HepG2 (cell line): ENCODE measurements at regions not wholly inside any gene's neighbourhood (a gene's known extent, or its start where the extent isn't known, plus 50 kb on each side); places are given as distances from the start of the nearest gene placed in this dataset.

Experiments used
- ATAC-seq: fragments of 200-7000 bp; cut with Tn5 transposase; 3 replicates; pipeline ENCODE4 v1.9.1; 2020; ENCODE audit warnings: mild to moderate bottlenecking, moderate library complexity
- BruUV-seq: library from RNA; stranded (reverse); fragments of 400-500 nt; replicated peaks from 2 replicates; lab custom pipeline; 2021; lab: Mats Ljungman, UMichigan
- CTCF ChIA-PET: fragments of 300-600 bp; formaldehyde crosslinking; extraction: SDS; loops from one replicate; lab custom pipeline; 2021; ENCODE audit warnings: low total read pairs, inconsistent platforms, low intra/inter-chr PET ratio; lab: Yijun Ruan, JAX
- POLR2A ChIA-PET: fragments of 350-600 bp; sonication (Branson Sonifier 250); formaldehyde crosslinking; loops from one replicate; lab custom pipeline; 2020; ENCODE audit warnings: antibody characterized with exemption, inconsistent platforms; lab: Yijun Ruan, JAX
- DNase-seq: peaks from one replicate; pipeline ENCODE4 v3.0.0-alpha.2; 2015; ENCODE audit warnings: low spot score
- FAIRE-seq: peaks from 3 replicates; lab custom pipeline; 2011; peaks lifted over from hg19 to GRCh38; lab: Jason Lieb, UNC
- H2AFZ ChIP-seq: one replicate; pipeline ENCODE4 v1.6.1; 2011; ENCODE audit warnings: low read length, inconsistent platforms
- H3K27ac ChIP-seq: fragments of 300-600 bp; 3 replicates; pipeline ENCODE4 v1.8.0; 2011; ENCODE audit warnings: mixed run types, mild to moderate bottlenecking, mixed read lengths, low read length, inconsistent platforms; ENCODE audit not compliant: insufficient read depth; ENCODE audit errors: extremely low read length
- H3K27me3 ChIP-seq, 2 experiments: fragments of 200-600 bp in 1 of 2; 2 replicates in 1 of 2; 3 replicates in 1 of 2; pipeline versions ENCODE4 v1.6.0 to v1.8.0; 2011; ENCODE audit warnings: low read length in 2 of 2, mild to moderate bottlenecking in 2 of 2, moderate library complexity in 2 of 2, inconsistent platforms in 1 of 2; ENCODE audit not compliant: insufficient read depth in 2 of 2, control insufficient read depth in 1 of 2
- H3K36me3 ChIP-seq, 2 experiments: fragments of 200-600 bp in 1 of 2; replicated peaks in 1 of 2; 2 replicates in 1 of 2; 3 replicates in 1 of 2; pipeline versions ENCODE4 v1.5.1 to v1.8.0; 2011; ENCODE audit warnings: low read length in 2 of 2, inconsistent platforms in 1 of 2; ENCODE audit not compliant: insufficient read depth in 2 of 2, control insufficient read depth in 1 of 2
- H3K4me1 ChIP-seq: 2 replicates; pipeline ENCODE4 v1.5.1; 2012; ENCODE audit warnings: low read length, inconsistent platforms; ENCODE audit not compliant: insufficient read depth
- H3K4me2 ChIP-seq: 2 replicates; pipeline ENCODE4 v1.6.0; 2011; ENCODE audit warnings: low read depth, low read length, inconsistent platforms
- H3K4me3 ChIP-seq, 3 experiments: fragments of 200-600 bp in 1 of 3; sonication (generic), shearing (Covaris generic) in 1 of 3; replicated peaks in 1 of 3; 2 replicates each; pipeline ENCODE4 v1.5.1; 2011 to 2016; ENCODE audit warnings: low read length in 3 of 3, inconsistent platforms in 2 of 3, low read depth in 2 of 3, mild to moderate bottlenecking in 2 of 3, control low read depth in 1 of 3, mixed read lengths in 1 of 3; ENCODE audit not compliant: insufficient read depth in 1 of 3
- H3K79me2 ChIP-seq: one replicate; pipeline ENCODE4 v1.6.1; 2011; ENCODE audit warnings: low read length, inconsistent platforms; ENCODE audit not compliant: insufficient read depth
- H3K9ac ChIP-seq: 2 replicates; pipeline ENCODE4 v1.6.0; 2011; ENCODE audit warnings: mild to moderate bottlenecking, low read depth, low read length, inconsistent platforms; ENCODE audit not compliant: insufficient read depth
- H3K9me3 ChIP-seq: 2 replicates; pipeline ENCODE4 v1.5.1; 2012; ENCODE audit warnings: mild to moderate bottlenecking, low read length
- H4K20me1 ChIP-seq: 2 replicates; pipeline ENCODE4 v1.6.0; 2011; ENCODE audit warnings: inconsistent platforms, mild to moderate bottlenecking, low read length, moderate library complexity; ENCODE audit not compliant: insufficient read depth
- ARID2 ChIP-seq: sonication (generic); formaldehyde crosslinking; IDR thresholded peaks from 2 replicates; pipeline ENCODE4 v1.8.1; 2022; ENCODE audit warnings: mild to moderate bottlenecking, missing genetic modification reagents, borderline replicate concordance
- FOXP1 ChIP-seq, 2 experiments: fragments of 450-650 bp in 1 of 2; IDR thresholded peaks; 2 replicates each; pipeline ENCODE4 v1.6.1; 2017 to 2018; ENCODE audit warnings: antibody characterized with exemption in 1 of 2
- ZNF235 ChIP-seq: sonication (generic); formaldehyde crosslinking; IDR thresholded peaks from 2 replicates; pipeline ENCODE4 v1.8.1; 2023; ENCODE audit warnings: mild to moderate bottlenecking, missing genetic modification reagents, borderline replicate concordance
- ZNF446 ChIP-seq: sonication (generic); formaldehyde crosslinking; IDR thresholded peaks from 2 replicates; pipeline ENCODE4 v1.5.0; 2020; ENCODE audit warnings: mild to moderate bottlenecking, missing genetic modification reagents
- ZNF552 ChIP-seq: sonication (generic); formaldehyde crosslinking; IDR thresholded peaks from 2 replicates; pipeline ENCODE4 v1.9.0; 2022; ENCODE audit warnings: missing genetic modification reagents, mild to moderate bottlenecking, borderline replicate concordance
- WGBS: methylation state at CpG from one replicate; pipeline ENCODE4 v1.1.6; 2017; ENCODE audit warnings: low lambda C conversion rate; 5-methylcytosine and 5-hydroxymethylcytosine counted together
- in situ Hi-C: cut with HindIII; loops from 2 replicates; pipeline ENCODE4 v1.10.0; 2017; ENCODE audit warnings: low pct_unique_long_range_greater_than_20kb; ENCODE audit not compliant: extremely low pct_ligation_motif_present
- intact Hi-C: fragments of 100-400 bp; cut with micrococcal nuclease; formaldehyde crosslinking; loops from one replicate; pipeline ENCODE4 v1.10.0; 2022; ENCODE audit not compliant: unreplicated experiment
- TF ChIP-seq, protein P1 (sequence below): sonication (generic); formaldehyde crosslinking; IDR thresholded peaks from 2 replicates; pipeline ENCODE4 v1.9.0; 2021; ENCODE audit warnings: missing genetic modification reagents, borderline replicate concordance
- TF ChIP-seq, protein P2 (sequence below): sonication (generic); formaldehyde crosslinking; IDR thresholded peaks from 2 replicates; pipeline ENCODE4 v1.4.0; 2020; ENCODE audit warnings: mild to moderate bottlenecking, missing genetic modification reagents
- TF ChIP-seq, protein P3 (sequence below): sonication (generic); formaldehyde crosslinking; IDR thresholded peaks from 2 replicates; pipeline ENCODE4 v1.4.0; 2020; ENCODE audit warnings: mild to moderate bottlenecking, missing genetic modification reagents

DNA sequence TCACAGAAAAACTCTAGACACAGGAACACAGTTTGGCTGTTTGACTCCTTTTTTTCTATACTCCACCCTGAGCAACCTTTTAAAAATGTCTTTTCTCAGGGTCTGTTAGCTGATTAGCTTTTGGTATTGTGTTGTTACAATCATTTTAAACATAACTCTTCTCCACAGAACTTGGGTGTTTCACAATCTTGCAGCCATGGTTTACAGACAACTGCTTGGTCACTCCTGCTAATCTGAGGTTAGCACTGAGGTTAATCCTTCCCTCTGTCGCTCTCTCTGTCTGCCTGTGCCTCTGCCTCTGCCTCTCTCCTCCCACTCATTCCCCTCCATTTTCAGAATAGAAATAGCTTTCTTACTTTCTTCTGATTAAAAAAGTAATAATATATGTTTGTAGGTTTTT is 62.4 kb upstream of the ZBED5 start:
- H3K79me2 ChIP-seq = no peaks in the 10 kb centered on the region
- no peaks in the 10 kb centered on the region for H3K27me3 ChIP-seq
- no peak overlapping the region for H3K9ac ChIP-seq
- intact Hi-C loops (no loop called here), in situ Hi-C loops (no loop called here)
- FAIRE-seq (no peak), DNase-seq (no peak), ATAC-seq (no peak)
- H3K9me3 ChIP-seq = no peaks in the 10 kb centered on the region
- H2AFZ ChIP-seq = no peak overlapping the region
- 3% methylated on average over 1 of the region's 1 CpG for WGBS
- no peaks in the 10 kb centered on the region for H4K20me1 ChIP-seq
- H3K36me3 ChIP-seq = no peaks in the 10 kb centered on the region
- POLR2A ChIA-PET = no interaction called here
- peaks cover 7% of the 10 kb centered on the region for H3K4me1 ChIP-seq
- no peak overlapping the region for H3K4me2 ChIP-seq
- BruUV-seq = no TSS peak
- CTCF ChIA-PET = no interaction called here
- no peak overlapping the region for H3K27ac ChIP-seq
- no peak overlapping the region for H3K4me3 ChIP-seq
- no peak for TF ChIP-seq ZNF446 (CRISPR knock-in tag)
- TF ChIP-seq, protein P1, sequence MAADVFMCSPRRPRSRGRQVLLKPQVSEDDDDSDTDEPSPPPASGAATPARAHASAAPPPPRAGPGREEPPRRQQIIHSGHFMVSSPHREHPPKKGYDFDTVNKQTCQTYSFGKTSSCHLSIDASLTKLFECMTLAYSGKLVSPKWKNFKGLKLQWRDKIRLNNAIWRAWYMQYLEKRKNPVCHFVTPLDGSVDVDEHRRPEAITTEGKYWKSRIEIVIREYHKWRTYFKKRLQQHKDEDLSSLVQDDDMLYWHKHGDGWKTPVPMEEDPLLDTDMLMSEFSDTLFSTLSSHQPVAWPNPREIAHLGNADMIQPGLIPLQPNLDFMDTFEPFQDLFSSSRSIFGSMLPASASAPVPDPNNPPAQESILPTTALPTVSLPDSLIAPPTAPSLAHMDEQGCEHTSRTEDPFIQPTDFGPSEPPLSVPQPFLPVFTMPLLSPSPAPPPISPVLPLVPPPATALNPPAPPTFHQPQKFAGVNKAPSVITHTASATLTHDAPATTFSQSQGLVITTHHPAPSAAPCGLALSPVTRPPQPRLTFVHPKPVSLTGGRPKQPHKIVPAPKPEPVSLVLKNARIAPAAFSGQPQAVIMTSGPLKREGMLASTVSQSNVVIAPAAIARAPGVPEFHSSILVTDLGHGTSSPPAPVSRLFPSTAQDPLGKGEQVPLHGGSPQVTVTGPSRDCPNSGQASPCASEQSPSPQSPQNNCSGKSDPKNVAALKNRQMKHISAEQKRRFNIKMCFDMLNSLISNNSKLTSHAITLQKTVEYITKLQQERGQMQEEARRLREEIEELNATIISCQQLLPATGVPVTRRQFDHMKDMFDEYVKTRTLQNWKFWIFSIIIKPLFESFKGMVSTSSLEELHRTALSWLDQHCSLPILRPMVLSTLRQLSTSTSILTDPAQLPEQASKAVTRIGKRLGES (CRISPR knock-in tag) = no peak
- no peak for TF ChIP-seq ARID2 (CRISPR knock-in tag)
- no peak for TF ChIP-seq FOXP1 (IDR thresholded peaks at IDR 0.05)
- no peak for TF ChIP-seq FOXP1 (CRISPR knock-in tag; IDR thresholded peaks at IDR 0.05)
- TF ChIP-seq, protein P2, sequence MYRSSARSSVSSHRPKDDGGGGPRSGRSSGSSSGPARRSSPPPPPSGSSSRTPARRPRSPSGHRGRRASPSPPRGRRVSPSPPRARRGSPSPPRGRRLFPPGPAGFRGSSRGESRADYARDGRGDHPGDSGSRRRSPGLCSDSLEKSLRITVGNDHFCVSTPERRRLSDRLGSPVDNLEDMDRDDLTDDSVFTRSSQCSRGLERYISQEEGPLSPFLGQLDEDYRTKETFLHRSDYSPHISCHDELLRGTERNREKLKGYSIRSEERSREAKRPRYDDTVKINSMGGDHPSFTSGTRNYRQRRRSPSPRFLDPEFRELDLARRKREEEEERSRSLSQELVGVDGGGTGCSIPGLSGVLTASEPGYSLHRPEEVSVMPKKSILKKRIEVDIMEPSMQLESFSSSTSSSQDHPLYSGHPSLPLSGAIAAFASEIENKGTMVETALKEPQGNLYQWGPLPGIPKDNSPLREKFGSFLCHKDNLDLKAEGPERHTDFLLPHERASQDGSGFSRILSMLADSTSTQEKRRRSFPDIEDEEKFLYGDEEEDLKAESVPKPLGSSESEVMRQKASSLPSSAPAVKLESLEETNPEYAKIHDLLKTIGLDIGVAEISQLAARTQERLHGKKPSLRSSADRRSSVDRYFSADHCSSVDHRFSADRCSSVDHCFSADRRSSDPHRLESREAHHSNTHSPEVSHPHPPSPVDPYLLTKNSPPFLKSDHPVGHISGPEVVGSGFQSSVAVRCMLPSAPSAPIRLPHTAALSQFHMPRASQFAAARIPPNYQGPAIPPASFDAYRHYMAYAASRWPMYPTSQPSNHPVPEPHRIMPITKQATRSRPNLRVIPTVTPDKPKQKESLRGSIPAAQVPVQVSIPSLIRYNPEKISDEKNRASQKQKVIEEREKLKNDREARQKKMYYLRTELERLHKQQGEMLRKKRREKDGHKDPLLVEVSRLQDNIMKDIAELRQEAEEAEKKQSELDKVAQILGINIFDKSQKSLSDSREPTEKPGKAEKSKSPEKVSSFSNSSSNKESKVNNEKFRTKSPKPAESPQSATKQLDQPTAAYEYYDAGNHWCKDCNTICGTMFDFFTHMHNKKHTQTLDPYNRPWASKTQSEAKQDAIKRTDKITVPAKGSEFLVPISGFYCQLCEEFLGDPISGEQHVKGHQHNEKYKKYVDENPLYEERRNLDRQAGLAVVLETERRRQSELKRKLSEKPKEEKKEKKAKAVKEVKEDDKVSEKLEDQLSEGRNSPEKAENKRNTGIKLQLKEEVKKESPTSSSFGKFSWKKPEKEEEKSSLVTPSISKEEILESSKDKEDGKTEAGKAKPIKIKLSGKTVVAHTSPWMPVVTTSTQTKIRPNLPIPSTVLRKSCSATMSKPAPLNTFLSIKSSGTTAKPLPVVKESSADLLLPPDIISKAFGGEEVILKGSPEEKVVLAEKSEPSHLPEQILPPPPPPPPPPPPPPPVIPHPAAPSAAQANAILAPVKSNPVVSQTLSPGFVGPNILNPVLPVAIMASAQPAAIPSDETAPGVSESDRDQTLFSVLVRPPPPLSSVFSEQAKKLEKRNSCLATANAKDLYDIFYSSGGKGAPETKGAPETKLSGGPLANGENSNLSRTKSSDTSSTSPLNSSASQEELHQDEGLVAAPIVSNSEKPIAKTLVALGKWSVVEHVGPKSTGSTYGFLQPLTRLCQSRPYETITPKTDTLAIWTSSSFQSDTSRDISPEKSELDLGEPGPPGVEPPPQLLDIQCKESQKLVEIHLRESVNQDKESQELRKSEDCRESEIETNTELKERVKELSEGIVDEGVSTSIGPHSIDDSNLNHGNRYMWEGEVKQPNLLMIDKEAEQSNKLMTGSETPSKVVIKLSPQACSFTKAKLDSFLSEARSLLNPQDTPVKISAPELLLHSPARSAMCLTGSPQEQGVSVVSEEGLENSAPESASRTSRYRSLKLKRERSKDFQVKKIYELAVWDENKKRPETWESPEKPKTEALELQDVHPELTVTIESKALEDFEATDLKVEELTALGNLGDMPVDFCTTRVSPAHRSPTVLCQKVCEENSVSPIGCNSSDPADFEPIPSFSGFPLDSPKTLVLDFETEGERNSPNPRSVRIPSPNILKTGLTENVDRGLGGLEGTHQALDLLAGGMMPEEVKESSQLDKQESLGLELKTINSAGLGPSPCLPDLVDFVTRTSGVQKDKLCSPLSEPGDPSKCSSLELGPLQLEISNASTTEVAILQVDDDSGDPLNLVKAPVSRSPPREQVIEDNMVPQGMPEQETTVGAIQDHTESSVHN (CRISPR knock-in tag) = no peak
- TF ChIP-seq, protein P3, sequence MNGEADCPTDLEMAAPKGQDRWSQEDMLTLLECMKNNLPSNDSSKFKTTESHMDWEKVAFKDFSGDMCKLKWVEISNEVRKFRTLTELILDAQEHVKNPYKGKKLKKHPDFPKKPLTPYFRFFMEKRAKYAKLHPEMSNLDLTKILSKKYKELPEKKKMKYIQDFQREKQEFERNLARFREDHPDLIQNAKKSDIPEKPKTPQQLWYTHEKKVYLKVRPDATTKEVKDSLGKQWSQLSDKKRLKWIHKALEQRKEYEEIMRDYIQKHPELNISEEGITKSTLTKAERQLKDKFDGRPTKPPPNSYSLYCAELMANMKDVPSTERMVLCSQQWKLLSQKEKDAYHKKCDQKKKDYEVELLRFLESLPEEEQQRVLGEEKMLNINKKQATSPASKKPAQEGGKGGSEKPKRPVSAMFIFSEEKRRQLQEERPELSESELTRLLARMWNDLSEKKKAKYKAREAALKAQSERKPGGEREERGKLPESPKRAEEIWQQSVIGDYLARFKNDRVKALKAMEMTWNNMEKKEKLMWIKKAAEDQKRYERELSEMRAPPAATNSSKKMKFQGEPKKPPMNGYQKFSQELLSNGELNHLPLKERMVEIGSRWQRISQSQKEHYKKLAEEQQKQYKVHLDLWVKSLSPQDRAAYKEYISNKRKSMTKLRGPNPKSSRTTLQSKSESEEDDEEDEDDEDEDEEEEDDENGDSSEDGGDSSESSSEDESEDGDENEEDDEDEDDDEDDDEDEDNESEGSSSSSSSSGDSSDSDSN (CRISPR knock-in tag) = no peak
- no peak for TF ChIP-seq ZNF235 (CRISPR knock-in tag)
- no peak for TF ChIP-seq ZNF552 (CRISPR knock-in tag)
